ENCODE measurements at regions not wholly inside any gene's neighbourhood (a gene's known extent, or its start where the extent isn't known, plus 50 kb on each side); places are given as distances from the start of the nearest gene placed in this dataset.
"Not testable (repeated sequence)": the region's sequence is repeated elsewhere in the genome, so short reads cannot be mapped to it uniquely, and the experiment has no call there.

DNA sequence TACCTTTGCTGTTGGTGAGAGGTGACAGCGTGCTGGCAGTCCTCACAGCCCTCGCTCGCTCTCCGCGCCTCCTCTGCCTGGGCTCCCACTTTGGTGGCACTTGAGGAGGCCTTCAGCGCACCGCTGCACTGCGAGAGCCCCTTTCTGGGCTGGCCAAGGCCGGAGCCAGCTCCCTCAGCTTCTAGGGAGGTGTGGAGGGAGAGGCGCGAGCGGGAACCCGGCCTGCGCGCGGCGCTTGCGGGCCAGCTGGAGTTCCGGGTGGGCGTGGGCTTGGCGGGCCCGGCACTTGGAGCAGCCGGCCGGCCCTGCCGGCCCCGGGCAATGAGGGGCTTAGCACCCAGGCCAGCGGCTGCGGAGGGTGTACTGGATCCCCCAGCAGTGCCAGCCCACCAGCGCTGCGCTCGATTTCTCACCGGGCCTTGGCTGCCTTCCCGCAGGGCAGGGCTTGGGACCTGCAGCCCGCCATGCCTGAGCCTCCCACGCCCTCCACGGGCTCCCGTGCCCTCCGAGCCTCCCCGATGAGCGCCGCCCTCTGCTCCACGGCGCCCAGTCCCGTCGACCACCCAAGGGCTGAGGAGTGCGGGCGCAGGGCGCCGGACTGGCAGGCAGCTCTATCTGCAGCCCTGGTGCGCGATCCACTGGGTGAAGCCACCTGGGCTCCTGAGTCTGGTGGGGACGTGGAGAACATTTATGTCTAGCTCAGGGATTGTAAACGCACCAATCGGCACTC, 700.3 kb downstream of the CDH18 start:
- WGBS, 2 donors: 95% methylated on average over 51 to 54 of the region's 54 CpGs
- DNase-seq; H3K4me3 ChIP-seq (ENCODE audit: low read length in 2 of 2); H3K27me3 ChIP-seq (ENCODE audit: control insufficient read depth in 1 of 2, insufficient read depth in 2 of 2, low read length in 1 of 2); H3K9me3 ChIP-seq (ENCODE audit: control insufficient read depth, low read length); ATAC-seq (ENCODE audit: low FRiP score); H3K36me3 ChIP-seq (ENCODE audit: control insufficient read depth in 1 of 2, insufficient read depth in 2 of 2, low read length in 1 of 2); H3K4me1 ChIP-seq (ENCODE audit: control insufficient read depth in 1 of 2, insufficient read depth in 2 of 2, low read length in 2 of 2); H3K27ac ChIP-seq (ENCODE audit: low read depth in 1 of 2, low read length in 2 of 2); intact Hi-C loops (cut with DNase I): not testable (repeated sequence)

GRCh38 chr5:19288311-19288710, 699.7 kb downstream of the CDH18 start:
- ATAC-seq (ENCODE audit: low FRiP score); H3K27ac ChIP-seq (ENCODE audit: low read depth in 1 of 2, low read length in 2 of 2); intact Hi-C loops (cut with DNase I); H3K9me3 ChIP-seq (ENCODE audit: control insufficient read depth, low read length); H3K27me3 ChIP-seq (ENCODE audit: control insufficient read depth in 1 of 2, insufficient read depth in 2 of 2, low read length in 1 of 2); DNase-seq; H3K4me1 ChIP-seq (ENCODE audit: control insufficient read depth in 1 of 2, insufficient read depth in 2 of 2, low read length in 2 of 2); H3K36me3 ChIP-seq (ENCODE audit: control insufficient read depth in 1 of 2, insufficient read depth in 2 of 2, low read length in 1 of 2); H3K4me3 ChIP-seq (ENCODE audit: low read length in 2 of 2): not testable (repeated sequence)
- WGBS, 2 donors: 85 to 87% methylated on average over 8 of the region's 8 CpGs

- ATAC-seq (ENCODE audit: low FRiP score) (no peak), DNase-seq (no peak)
- Histone ChIP-seq H3K4me3 (ENCODE audit: low read length in 2 of 2) (no peak overlapping the region), H3K4me1 (ENCODE audit: control insufficient read depth in 1 of 2, insufficient read depth in 2 of 2, low read length in 2 of 2) (no peaks in the 10 kb centered on the region), H3K27me3 (ENCODE audit: control insufficient read depth in 1 of 2, insufficient read depth in 2 of 2, low read length in 1 of 2) (no peaks in the 10 kb centered on the region), H3K36me3 (ENCODE audit: control insufficient read depth in 1 of 2, insufficient read depth in 2 of 2, low read length in 1 of 2) (no peaks in the 10 kb centered on the region), H3K27ac (ENCODE audit: low read depth in 1 of 2, low read length in 2 of 2) (no peak overlapping the region), H3K9me3 (ENCODE audit: control insufficient read depth, low read length) (no peaks in the 10 kb centered on the region)
- 48 to 52% methylated on average over 2 of the region's 2 CpGs for WGBS, 2 donors
- intact Hi-C loops (cut with DNase I): no loop called here
These were observed 690.1 kb downstream of the CDH18 start for GRCh38 chr5:19297934-19298333.

GRCh38 chr5:19301271-19301670, 686.7 kb downstream of the CDH18 start:
- ATAC-seq (ENCODE audit: low FRiP score) (no peak), DNase-seq (no peak)
- Histone ChIP-seq H3K9me3 (ENCODE audit: control insufficient read depth, low read length) (no peaks in the 10 kb centered on the region), H3K4me1 (ENCODE audit: control insufficient read depth in 1 of 2, insufficient read depth in 2 of 2, low read length in 2 of 2) (no peaks in the 10 kb centered on the region), H3K4me3 (ENCODE audit: low read length in 2 of 2) (no peak overlapping the region), H3K27me3 (ENCODE audit: control insufficient read depth in 1 of 2, insufficient read depth in 2 of 2, low read length in 1 of 2) (no peaks in the 10 kb centered on the region), H3K36me3 (ENCODE audit: control insufficient read depth in 1 of 2, insufficient read depth in 2 of 2, low read length in 1 of 2) (no peaks in the 10 kb centered on the region), H3K27ac (ENCODE audit: low read depth in 1 of 2, low read length in 2 of 2) (no peak overlapping the region)
- WGBS, 2 donors: 25 to 32% methylated on average over 1 of the region's 1 CpG
- intact Hi-C loops (cut with DNase I): no loop called here

DNA sequence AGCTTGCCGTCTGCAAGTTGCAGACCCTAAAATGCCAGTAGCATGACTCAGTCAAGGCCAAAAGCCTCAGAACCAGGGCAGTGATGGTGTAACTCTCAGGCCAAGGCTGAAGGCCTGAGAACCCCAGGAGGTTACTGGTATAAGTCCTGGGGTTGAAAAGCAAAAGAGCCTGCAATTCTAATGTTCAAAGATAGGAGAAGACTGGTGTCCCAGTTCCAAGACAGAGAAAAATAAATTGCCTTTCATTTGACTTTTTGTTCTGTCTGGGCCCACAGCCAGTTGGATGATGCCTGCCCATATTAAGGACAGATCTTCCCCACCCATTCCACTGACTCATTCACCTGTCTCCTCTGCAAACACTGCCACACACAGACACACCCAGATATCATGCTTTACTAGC, 673.2 kb downstream of the CDH18 start:
- Histone ChIP-seq H3K27ac (ENCODE audit: low read depth in 1 of 2, low read length in 2 of 2) (no peak overlapping the region), H3K4me1 (ENCODE audit: control insufficient read depth in 1 of 2, insufficient read depth in 2 of 2, low read length in 2 of 2) (no peaks in the 10 kb centered on the region), H3K27me3 (ENCODE audit: control insufficient read depth in 1 of 2, insufficient read depth in 2 of 2, low read length in 1 of 2) (no peaks in the 10 kb centered on the region), H3K9me3 (ENCODE audit: control insufficient read depth, low read length) (no peaks in the 10 kb centered on the region), H3K36me3 (ENCODE audit: control insufficient read depth in 1 of 2, insufficient read depth in 2 of 2, low read length in 1 of 2) (no peaks in the 10 kb centered on the region), H3K4me3 (ENCODE audit: low read length in 2 of 2) (no peak overlapping the region)
- 19 to 54% methylated on average over 1 of the region's 1 CpG for WGBS, 2 donors
- no peak for ATAC-seq (ENCODE audit: low FRiP score)
- DNase-seq: no peak
- intact Hi-C loops (cut with DNase I): no loop called here

- intact Hi-C loops (cut with DNase I): no loop called here
- no peaks in the 10 kb centered on the region for H3K9me3 ChIP-seq (ENCODE audit: control insufficient read depth, low read length)
- 93 to 97% methylated on average over 1 of the region's 1 CpG for WGBS, 2 donors
- H3K27me3 ChIP-seq (ENCODE audit: control insufficient read depth in 1 of 2, insufficient read depth in 2 of 2, low read length in 1 of 2): no peaks in the 10 kb centered on the region
- no peaks in the 10 kb centered on the region for H3K4me1 ChIP-seq (ENCODE audit: control insufficient read depth in 1 of 2, insufficient read depth in 2 of 2, low read length in 2 of 2)
- no peak for DNase-seq
- no peak overlapping the region for H3K27ac ChIP-seq (ENCODE audit: low read depth in 1 of 2, low read length in 2 of 2)
- no peak for ATAC-seq (ENCODE audit: low FRiP score)
- H3K4me3 ChIP-seq (ENCODE audit: low read length in 2 of 2): no peak overlapping the region
- no peaks in the 10 kb centered on the region for H3K36me3 ChIP-seq (ENCODE audit: control insufficient read depth in 1 of 2, insufficient read depth in 2 of 2, low read length in 1 of 2)
These were observed 668.7 kb downstream of the CDH18 start for GRCh38 chr5:19319252-19319651.

DNA sequence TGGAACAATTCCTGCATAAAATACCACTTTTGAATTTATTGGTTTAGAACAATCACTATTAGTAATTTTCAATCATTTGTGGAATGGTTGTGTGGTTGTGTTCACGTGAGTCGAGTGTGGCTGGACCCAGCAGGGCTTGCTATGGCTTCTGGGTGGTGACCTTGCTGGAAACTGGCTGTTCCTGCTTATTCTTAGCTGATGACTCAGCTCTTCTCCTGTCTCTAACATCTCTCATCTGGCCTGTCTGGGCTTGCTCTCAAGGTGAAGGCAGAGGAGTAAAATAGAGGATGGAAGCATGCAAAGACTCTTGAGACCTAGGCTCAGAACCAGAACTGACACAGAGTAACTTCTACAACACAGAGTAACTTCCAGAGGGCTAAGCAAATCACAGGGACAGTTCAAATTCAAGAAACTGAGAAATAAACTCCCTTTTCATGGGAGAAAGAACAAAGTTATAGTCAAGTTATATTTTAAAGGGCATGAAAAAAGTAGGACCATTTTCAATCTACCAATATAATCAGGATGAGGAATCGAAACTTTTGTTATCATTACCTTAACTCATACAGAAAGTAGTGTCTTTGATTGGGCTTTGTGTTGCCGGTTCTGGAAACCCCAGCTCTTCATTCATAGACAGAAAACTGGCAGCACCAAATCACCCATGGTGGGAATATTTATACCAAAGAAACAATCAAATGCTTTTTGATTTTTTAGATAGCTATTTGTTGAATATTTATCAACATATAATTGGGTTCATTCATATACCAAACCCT, 665.1 kb downstream of the CDH18 start:
- Histone ChIP-seq H3K27ac (ENCODE audit: low read depth in 1 of 2, low read length in 2 of 2) (no peak overlapping the region), H3K36me3 (ENCODE audit: control insufficient read depth in 1 of 2, insufficient read depth in 2 of 2, low read length in 1 of 2) (no peaks in the 10 kb centered on the region), H3K4me3 (ENCODE audit: low read length in 2 of 2) (no peak overlapping the region), H3K9me3 (ENCODE audit: control insufficient read depth, low read length) (no peaks in the 10 kb centered on the region), H3K4me1 (ENCODE audit: control insufficient read depth in 1 of 2, insufficient read depth in 2 of 2, low read length in 2 of 2) (no peaks in the 10 kb centered on the region), H3K27me3 (ENCODE audit: control insufficient read depth in 1 of 2, insufficient read depth in 2 of 2, low read length in 1 of 2) (no peaks in the 10 kb centered on the region)
- 68 to 73% methylated on average over 4 of the region's 4 CpGs for WGBS, 2 donors
- intact Hi-C loops (cut with DNase I): no loop called here
- DNase-seq (no peak), ATAC-seq (ENCODE audit: low FRiP score) (no peak)

- no peaks in the 10 kb centered on the region for H3K4me1 ChIP-seq (ENCODE audit: control insufficient read depth in 1 of 2, insufficient read depth in 2 of 2, low read length in 2 of 2)
- 67 to 71% methylated on average over 6 of the region's 6 CpGs for WGBS, 2 donors
- no peaks in the 10 kb centered on the region for H3K27me3 ChIP-seq (ENCODE audit: control insufficient read depth in 1 of 2, insufficient read depth in 2 of 2, low read length in 1 of 2)
- H3K27ac ChIP-seq (ENCODE audit: low read depth in 1 of 2, low read length in 2 of 2): no peak overlapping the region
- ATAC-seq (ENCODE audit: low FRiP score) (no peak), DNase-seq (no peak)
- intact Hi-C loops (cut with DNase I): no loop called here
- no peak overlapping the region for H3K4me3 ChIP-seq (ENCODE audit: low read length in 2 of 2)
- no peaks in the 10 kb centered on the region for H3K36me3 ChIP-seq (ENCODE audit: control insufficient read depth in 1 of 2, insufficient read depth in 2 of 2, low read length in 1 of 2)
- H3K9me3 ChIP-seq (ENCODE audit: control insufficient read depth, low read length): peaks cover 1% of the 10 kb centered on the region
These were observed 653.7 kb downstream of the CDH18 start for GRCh38 chr5:19334278-19334677.

DNA sequence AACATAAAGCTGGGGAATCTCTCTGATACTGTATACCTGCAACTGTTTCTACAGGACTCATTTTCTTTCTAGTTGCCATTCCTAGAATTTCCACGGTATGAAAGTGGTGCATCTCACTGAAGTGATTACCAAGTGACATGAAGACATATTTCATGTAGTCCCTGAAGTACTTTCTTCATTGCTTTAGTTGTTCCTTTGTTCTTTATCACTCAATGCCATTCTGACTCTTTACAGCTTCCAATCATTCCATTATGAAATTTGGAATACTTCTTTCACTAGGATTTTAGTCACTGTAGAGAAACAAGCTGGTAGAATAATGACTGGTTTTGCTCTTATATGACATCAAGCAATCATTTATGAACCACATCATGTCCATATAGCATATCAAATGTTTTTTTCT, 645.1 kb downstream of the CDH18 start:
- no peaks in the 10 kb centered on the region for H3K36me3 ChIP-seq (ENCODE audit: control insufficient read depth in 1 of 2, insufficient read depth in 2 of 2, low read length in 1 of 2)
- no peak for ATAC-seq (ENCODE audit: low FRiP score)

More for the DNA sequence above, 645.1 kb downstream of the CDH18 start:
- intact Hi-C loops (cut with DNase I): no loop called here
- no peak for DNase-seq
- H3K9me3 ChIP-seq (ENCODE audit: control insufficient read depth, low read length): no peaks in the 10 kb centered on the region
- H3K4me3 ChIP-seq (ENCODE audit: low read length in 2 of 2): no peak overlapping the region
- WGBS, 2 donors: 58 to 63% methylated on average over 1 of the region's 1 CpG
- H3K27me3 ChIP-seq (ENCODE audit: control insufficient read depth in 1 of 2, insufficient read depth in 2 of 2, low read length in 1 of 2): no peaks in the 10 kb centered on the region
- no peak overlapping the region for H3K27ac ChIP-seq (ENCODE audit: low read depth in 1 of 2, low read length in 2 of 2)
- no peaks in the 10 kb centered on the region for H3K4me1 ChIP-seq (ENCODE audit: control insufficient read depth in 1 of 2, insufficient read depth in 2 of 2, low read length in 2 of 2)

All from aorta (tissue), 5 donors.